SK-N-SH (cell line): ENCODE measurements at regions not wholly inside any gene's neighbourhood (a gene's known extent, or its start where the extent isn't known, plus 50 kb on each side); places are given as distances from the start of the nearest gene placed in this dataset.
A peak's percentile ranks its signal among the peaks of the same experiment; 100 is the strongest.

Source experiments
- EP300 ChIP-seq, 2 experiments: IDR thresholded peaks; 2 replicates each; pipeline versions ENCODE4 v1.4.0 to v1.6.1; 2012; ENCODE audit warnings: borderline replicate concordance in 1 of 2, low read depth in 1 of 2, low read length in 1 of 2
- EZH2phosphoT487 ChIP-seq: fragments of 200-600 bp; sonication (generic); IDR thresholded peaks from 2 replicates; pipeline ENCODE4 v1.6.1; 2017; ENCODE audit warnings: low read depth, mixed run types, mild to moderate bottlenecking, antibody characterized with exemption, moderate library complexity, borderline replicate concordance
- RFX5 ChIP-seq: IDR thresholded peaks from 2 replicates; pipeline ENCODE4 v1.6.1; 2012; ENCODE audit warnings: mild to moderate bottlenecking, improper control_type of control experiment, low read length

GRCh38 chr3:98967758-98968157 lies 66.3 kb upstream of the DCBLD2 start:
- TF ChIP-seq RFX5 (no peak), EP300 (IDR thresholded peaks at IDR 0.05; ENCODE audit: borderline replicate concordance in 1 of 2, low read depth in 1 of 2, low read length in 1 of 2) (peak; percentile 16 to 96; a peak in 2 of 4 replicates), EZH2phosphoT487 (no peak)
